BJ (cell line): ENCODE measurements at regions not wholly inside any gene's neighbourhood (a gene's known extent, or its start where the extent isn't known, plus 50 kb on each side); places are given as distances from the start of the nearest gene placed in this dataset.

ENCODE experiments used
- CTCF ChIA-PET: fragments of 350-600 bp; formaldehyde crosslinking; extraction: SDS; loops from one replicate; lab custom pipeline; 2021; ENCODE audit warnings: antibody characterized with exemption, inconsistent platforms; lab: Yijun Ruan, JAX
- POLR2A ChIA-PET: fragments of 300-600 bp; sonication (Branson Sonifier 250); formaldehyde crosslinking; extraction: SDS; loops from one replicate; lab custom pipeline; 2021; ENCODE audit warnings: antibody characterized with exemption; lab: Charles Lee
- DNase-seq: peaks from one replicate; pipeline ENCODE4 v3.0.0-alpha.2; 2011; ENCODE audit warnings: low read depth
- H3K27me3 ChIP-seq: 2 replicates; pipeline ENCODE4 v1.6.0; 2011; ENCODE audit warnings: low read length; ENCODE audit not compliant: control insufficient read depth, insufficient read depth
- H3K36me3 ChIP-seq: 2 replicates; pipeline ENCODE4 v1.5.1; 2011; ENCODE audit warnings: low read length; ENCODE audit not compliant: control insufficient read depth, insufficient read depth
- H3K4me3 ChIP-seq: 2 replicates; pipeline ENCODE4 v1.5.1; 2011; ENCODE audit warnings: low read depth, mild to moderate bottlenecking, control low read depth, low read length
- TF ChIP-seq, protein P1 (sequence below): IDR thresholded peaks from 2 replicates; pipeline ENCODE4 v1.5.1; 2011; ENCODE audit warnings: low read depth, mild to moderate bottlenecking, control low read depth, inconsistent platforms, low read length, moderate library complexity; ENCODE audit not compliant: insufficient read depth

DNA sequence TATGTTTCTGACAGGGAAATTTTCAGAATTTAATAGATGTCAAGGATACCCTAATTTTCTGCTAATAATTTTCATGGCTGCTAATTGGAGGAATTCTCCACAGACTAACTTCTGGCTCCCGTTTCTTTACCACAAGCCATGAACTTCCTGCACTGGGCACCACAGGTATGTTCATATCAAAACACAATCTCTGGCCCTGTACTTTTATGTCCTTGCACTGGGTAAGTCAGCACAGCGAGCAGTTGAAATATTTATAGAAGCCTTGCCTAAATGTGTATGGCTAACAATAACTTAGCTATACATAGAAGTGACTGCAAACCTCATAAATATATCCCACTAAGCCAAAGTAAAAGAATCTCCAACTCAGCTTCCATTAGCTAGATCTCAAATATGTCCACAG, 246.9 kb downstream of the ZIC1 start:
- H3K36me3 ChIP-seq, result no peaks in the 10 kb centered on the region
- TF ChIP-seq, protein P1, sequence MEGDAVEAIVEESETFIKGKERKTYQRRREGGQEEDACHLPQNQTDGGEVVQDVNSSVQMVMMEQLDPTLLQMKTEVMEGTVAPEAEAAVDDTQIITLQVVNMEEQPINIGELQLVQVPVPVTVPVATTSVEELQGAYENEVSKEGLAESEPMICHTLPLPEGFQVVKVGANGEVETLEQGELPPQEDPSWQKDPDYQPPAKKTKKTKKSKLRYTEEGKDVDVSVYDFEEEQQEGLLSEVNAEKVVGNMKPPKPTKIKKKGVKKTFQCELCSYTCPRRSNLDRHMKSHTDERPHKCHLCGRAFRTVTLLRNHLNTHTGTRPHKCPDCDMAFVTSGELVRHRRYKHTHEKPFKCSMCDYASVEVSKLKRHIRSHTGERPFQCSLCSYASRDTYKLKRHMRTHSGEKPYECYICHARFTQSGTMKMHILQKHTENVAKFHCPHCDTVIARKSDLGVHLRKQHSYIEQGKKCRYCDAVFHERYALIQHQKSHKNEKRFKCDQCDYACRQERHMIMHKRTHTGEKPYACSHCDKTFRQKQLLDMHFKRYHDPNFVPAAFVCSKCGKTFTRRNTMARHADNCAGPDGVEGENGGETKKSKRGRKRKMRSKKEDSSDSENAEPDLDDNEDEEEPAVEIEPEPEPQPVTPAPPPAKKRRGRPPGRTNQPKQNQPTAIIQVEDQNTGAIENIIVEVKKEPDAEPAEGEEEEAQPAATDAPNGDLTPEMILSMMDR, result no peak
- no peaks in the 10 kb centered on the region for H3K27me3 ChIP-seq
- ChIA-PET POLR2A (no interaction called here), CTCF (interaction anchor here (0.6 kb wide), 1 partner anchor 298 kb away, joined by 3 read pairs; no protein-coding TSS in a partner anchor)
- H3K4me3 ChIP-seq, result no peak overlapping the region
- DNase-seq, result no peak

DNA sequence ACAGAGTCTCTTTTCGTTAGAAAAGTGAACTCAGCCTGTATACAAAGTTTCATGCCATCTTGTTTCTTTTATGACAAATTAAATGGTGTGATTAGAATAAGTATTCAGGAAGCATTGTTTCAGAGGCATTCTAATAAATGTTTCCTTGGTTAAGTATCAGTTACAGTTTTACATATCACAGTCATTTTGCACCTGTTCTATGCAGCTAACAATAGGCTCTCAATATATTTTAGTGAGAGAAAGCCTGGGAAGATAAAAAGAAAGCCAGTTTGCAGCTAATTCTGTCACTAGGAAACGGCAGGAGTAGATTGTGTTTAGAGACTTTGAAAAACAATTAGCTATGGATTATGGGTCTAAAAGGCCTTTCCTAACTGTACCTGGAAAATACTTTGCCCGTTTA, 252.8 kb downstream of the ZIC1 start:
- H3K4me3 ChIP-seq, result no peak overlapping the region
- TF ChIP-seq, protein P1, result no peak
- ChIA-PET POLR2A (no interaction called here), CTCF (no interaction called here)
- H3K36me3 ChIP-seq, result no peaks in the 10 kb centered on the region
- DNase-seq, result no peak
- no peaks in the 10 kb centered on the region for H3K27me3 ChIP-seq

DNA sequence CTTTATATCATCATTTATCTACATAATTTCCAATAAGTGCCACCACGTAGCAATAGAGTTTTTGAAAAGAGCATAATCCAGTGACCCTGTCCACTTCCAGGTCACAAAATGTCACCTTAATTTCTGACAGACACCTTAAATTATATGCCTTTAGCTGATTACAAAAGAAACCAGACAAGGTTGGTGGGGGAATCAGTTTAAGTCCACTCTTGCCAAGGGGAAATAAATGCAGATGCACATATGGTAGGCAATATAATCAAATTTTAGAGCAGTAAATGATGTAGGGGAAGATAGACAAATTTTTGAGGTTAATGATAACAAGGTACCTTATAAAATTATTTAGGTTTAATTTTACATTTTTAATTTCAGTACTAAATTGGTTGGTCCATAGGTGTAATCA, 253.5 kb downstream of the ZIC1 start:
- CTCF ChIA-PET, result no interaction called here
- Histone ChIP-seq H3K4me3 (no peak overlapping the region), H3K36me3 (no peaks in the 10 kb centered on the region), H3K27me3 (no peaks in the 10 kb centered on the region)
- POLR2A ChIA-PET, result no interaction called here
- TF ChIP-seq, protein P1, result no peak
- no peak for DNase-seq

DNA sequence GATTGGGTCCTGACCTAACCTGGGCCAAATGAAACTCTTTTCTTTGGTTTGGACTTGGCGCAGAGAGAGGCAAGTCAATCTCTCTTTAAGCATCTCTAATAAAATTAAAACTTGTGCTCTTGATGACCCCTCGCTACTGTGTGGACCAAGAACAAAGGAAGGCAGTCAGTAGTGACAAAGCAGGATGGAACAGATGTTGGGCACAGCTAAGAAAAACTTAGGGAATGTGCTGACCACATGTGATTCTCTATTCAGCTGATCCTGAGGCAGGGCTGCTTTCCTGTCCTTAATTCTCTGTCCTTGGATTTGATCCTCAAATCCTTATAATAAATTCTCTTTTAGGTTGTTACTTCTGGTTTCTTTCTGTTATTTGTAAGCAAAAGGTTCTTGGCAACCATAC, 259.9 kb downstream of the ZIC1 start:
- TF ChIP-seq, protein P1, result no peak
- ChIA-PET POLR2A (no interaction called here), CTCF (no interaction called here)
- Histone ChIP-seq H3K4me3 (no peak overlapping the region), H3K27me3 (no peaks in the 10 kb centered on the region), H3K36me3 (no peaks in the 10 kb centered on the region)
- DNase-seq, result no peak

DNA sequence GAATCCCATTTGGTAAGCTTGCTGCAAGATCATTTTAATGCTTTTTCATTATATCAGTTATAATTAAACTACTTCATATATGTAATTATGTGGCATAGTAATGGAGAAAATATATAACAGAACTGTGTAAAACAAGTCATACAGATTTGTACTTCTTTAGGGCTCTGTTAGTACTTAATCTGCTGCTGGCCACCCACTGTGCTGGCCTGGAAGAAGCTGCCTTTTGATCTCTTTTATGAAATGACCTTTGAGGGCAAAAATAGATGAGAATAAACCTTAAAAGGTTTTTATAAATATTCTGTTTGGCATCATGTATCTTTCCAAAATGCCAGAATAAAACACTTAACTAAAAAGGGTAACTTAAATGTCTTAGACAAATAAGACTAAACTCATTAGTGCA, 262.9 kb downstream of the ZIC1 start:
- Histone ChIP-seq H3K4me3 (no peak overlapping the region), H3K36me3 (no peaks in the 10 kb centered on the region), H3K27me3 (no peaks in the 10 kb centered on the region)
- POLR2A ChIA-PET, result no interaction called here
- CTCF ChIA-PET, result no interaction called here
- TF ChIP-seq, protein P1, result no peak
- DNase-seq, result no peak
